Prostate gland (tissue), 2 donors: ENCODE measurements at regions not wholly inside any gene's neighbourhood (a gene's known extent, or its start where the extent isn't known, plus 50 kb on each side); places are given as distances from the start of the nearest gene placed in this dataset.

Experiments used
- POLR2A ChIP-seq: fragments of 450-650 bp; IDR thresholded peaks from one replicate; pipeline ENCODE4 v1.6.1; 2016; ENCODE audit warnings: antibody characterized with exemption, mild to moderate bottlenecking
- TF ChIP-seq, protein P1 (sequence below), 4 experiments: fragments of 200-600 bp in 2 of 4; fragments of 450-650 bp in 2 of 4; sonication (generic) in 2 of 4; IDR thresholded peaks; 1 replicate in 3 of 4; 2 replicates in 1 of 4; pipeline ENCODE4 v1.5.1; 2016 to 2019; ENCODE audit warnings: antibody characterized with exemption in 4 of 4, mild to moderate bottlenecking in 2 of 4, moderate library complexity in 2 of 4

DNA sequence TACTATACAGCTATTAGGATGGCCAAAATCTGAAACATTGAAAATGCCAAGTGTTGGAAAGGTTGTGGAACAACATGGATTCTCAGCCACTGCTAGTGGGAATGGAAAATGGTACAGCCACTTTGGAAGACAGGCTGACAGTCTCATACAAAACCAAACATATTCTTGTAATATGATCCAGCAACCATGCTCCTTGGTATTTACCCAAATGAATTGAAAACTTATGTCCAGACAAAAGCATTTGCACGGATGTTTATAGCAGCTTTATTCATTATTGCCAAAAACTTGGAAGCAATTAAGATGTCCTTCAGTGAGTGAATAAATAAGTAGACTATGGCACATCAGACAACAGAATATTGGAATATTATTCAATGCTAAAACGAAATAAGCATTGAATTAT lies 105.8 kb upstream of the DCLK2 start:
- TF ChIP-seq, protein P1, sequence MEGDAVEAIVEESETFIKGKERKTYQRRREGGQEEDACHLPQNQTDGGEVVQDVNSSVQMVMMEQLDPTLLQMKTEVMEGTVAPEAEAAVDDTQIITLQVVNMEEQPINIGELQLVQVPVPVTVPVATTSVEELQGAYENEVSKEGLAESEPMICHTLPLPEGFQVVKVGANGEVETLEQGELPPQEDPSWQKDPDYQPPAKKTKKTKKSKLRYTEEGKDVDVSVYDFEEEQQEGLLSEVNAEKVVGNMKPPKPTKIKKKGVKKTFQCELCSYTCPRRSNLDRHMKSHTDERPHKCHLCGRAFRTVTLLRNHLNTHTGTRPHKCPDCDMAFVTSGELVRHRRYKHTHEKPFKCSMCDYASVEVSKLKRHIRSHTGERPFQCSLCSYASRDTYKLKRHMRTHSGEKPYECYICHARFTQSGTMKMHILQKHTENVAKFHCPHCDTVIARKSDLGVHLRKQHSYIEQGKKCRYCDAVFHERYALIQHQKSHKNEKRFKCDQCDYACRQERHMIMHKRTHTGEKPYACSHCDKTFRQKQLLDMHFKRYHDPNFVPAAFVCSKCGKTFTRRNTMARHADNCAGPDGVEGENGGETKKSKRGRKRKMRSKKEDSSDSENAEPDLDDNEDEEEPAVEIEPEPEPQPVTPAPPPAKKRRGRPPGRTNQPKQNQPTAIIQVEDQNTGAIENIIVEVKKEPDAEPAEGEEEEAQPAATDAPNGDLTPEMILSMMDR (IDR thresholded peaks at IDR 0.05), result no peak
- no peak for TF ChIP-seq POLR2A
